GM23338 (cell line): ENCODE measurements at regions not wholly inside any gene's neighbourhood (a gene's known extent, or its start where the extent isn't known, plus 50 kb on each side); places are given as distances from the start of the nearest gene placed in this dataset.
A peak's percentile ranks its signal among the peaks of the same experiment; 100 is the strongest.

Experiments
- ATAC-seq: fragments of 200-7000 bp; cut with Tn5 transposase; 3 replicates; pipeline ENCODE4 v1.9.1; 2020
- DNase-seq: peaks from one replicate; pipeline ENCODE4 v3.0.0-alpha.2; 2015; ENCODE audit warnings: low spot score
- H2AFZ ChIP-seq: fragments of 200-600 bp; sonication (generic); 2 replicates; pipeline ENCODE4 v1.8.0; 2016; ENCODE audit warnings: antibody characterized with exemption, mild to moderate bottlenecking, moderate library complexity
- H3F3A ChIP-seq: fragments of 200-600 bp; sonication (generic); replicated peaks from 2 replicates; pipeline ENCODE4 v1.8.0; 2017; ENCODE audit warnings: antibody characterized with exemption, mixed run types, low read depth
- H3K27ac ChIP-seq: fragments of 200-600 bp; sonication (generic); 2 replicates; pipeline ENCODE4 v1.6.1; 2016; ENCODE audit warnings: low read depth
- H3K27me3 ChIP-seq: fragments of 200-600 bp; sonication (generic); 2 replicates; pipeline ENCODE4 v1.8.0; 2016; ENCODE audit warnings: mild to moderate bottlenecking, mixed run types, moderate library complexity; ENCODE audit not compliant: insufficient read depth
- H3K36me3 ChIP-seq: fragments of 200-600 bp; sonication (generic); 2 replicates; pipeline ENCODE4 v1.8.0; 2016; ENCODE audit warnings: mild to moderate bottlenecking; ENCODE audit not compliant: insufficient read depth
- H3K4me1 ChIP-seq: fragments of 200-600 bp; sonication (generic); 2 replicates; pipeline ENCODE4 v1.8.0; 2016; ENCODE audit warnings: mild to moderate bottlenecking, moderate library complexity; ENCODE audit not compliant: insufficient read depth
- H3K4me2 ChIP-seq: fragments of 200-600 bp; sonication (generic); 2 replicates; pipeline ENCODE4 v1.7.1; 2017; ENCODE audit warnings: mixed run types
- H3K4me3 ChIP-seq: fragments of 200-600 bp; sonication (generic); 2 replicates; pipeline ENCODE4 v1.6.1; 2016; ENCODE audit warnings: mixed run types
- H3K79me2 ChIP-seq: fragments of 200-600 bp; sonication (generic); replicated peaks from 2 replicates; pipeline ENCODE4 v1.8.0; 2017; ENCODE audit warnings: mild to moderate bottlenecking; ENCODE audit not compliant: insufficient read depth
- H3K9me2 ChIP-seq: fragments of 200-600 bp; sonication (generic); 2 replicates; pipeline ENCODE4 v1.8.0; 2017; ENCODE audit not compliant: insufficient read depth
- H4K20me1 ChIP-seq: fragments of 200-600 bp; sonication (generic); replicated peaks from 2 replicates; pipeline ENCODE4 v1.8.0; 2017; ENCODE audit warnings: mild to moderate bottlenecking; ENCODE audit not compliant: insufficient read depth
- H3K27ac Mint-ChIP-seq: 2 replicates; pipeline ENCODE4 v1.8.0; 2020; ENCODE audit warnings: inconsistent platforms, mild to moderate bottlenecking, moderate library complexity, mixed read lengths
- H3K27me3 Mint-ChIP-seq: 3 replicates; pipeline ENCODE4 v1.8.0; 2022; ENCODE audit warnings: low read depth, mild to moderate bottlenecking, moderate library complexity, mixed read lengths, inconsistent platforms; ENCODE audit not compliant: insufficient read depth, poor library complexity
- H3K36me3 Mint-ChIP-seq: 3 replicates; pipeline ENCODE4 v1.8.0; 2021; ENCODE audit warnings: low read depth, mild to moderate bottlenecking, inconsistent platforms, moderate library complexity, mixed read lengths
- H3K4me1 Mint-ChIP-seq: 3 replicates; pipeline ENCODE4 v1.8.0; 2020; ENCODE audit warnings: mild to moderate bottlenecking, inconsistent platforms, mixed read lengths
- H3K4me3 Mint-ChIP-seq: 3 replicates; pipeline ENCODE4 v1.8.0; 2021; ENCODE audit warnings: moderate library complexity, mild to moderate bottlenecking, inconsistent platforms, mixed read lengths
- H3K9me3 Mint-ChIP-seq: 3 replicates; pipeline ENCODE4 v1.8.0; 2020; ENCODE audit warnings: moderate library complexity, mild to moderate bottlenecking, inconsistent platforms, mixed read lengths
- CREB1 ChIP-seq: fragments of 250-450 bp; sonication (Bioruptor Pico); IDR thresholded peaks from 2 replicates; pipeline ENCODE4 v1.5.0; 2020; ENCODE audit warnings: low read depth, mild to moderate bottlenecking, moderate library complexity
- EZH2phosphoT487 ChIP-seq: fragments of 200-600 bp; sonication (generic); IDR thresholded peaks from one replicate; pipeline ENCODE4 v1.8.1; 2018; ENCODE audit warnings: antibody characterized with exemption; ENCODE audit not compliant: unreplicated experiment
- JUNB ChIP-seq: IDR thresholded peaks from one replicate; pipeline ENCODE4 v1.6.1; 2016; ENCODE audit warnings: antibody characterized with exemption; ENCODE audit not compliant: unreplicated experiment
- NANOG ChIP-seq: IDR thresholded peaks from 2 replicates; pipeline ENCODE4 v1.6.1; 2016; ENCODE audit warnings: antibody characterized with exemption, borderline replicate concordance
- POLR2AphosphoS5 ChIP-seq: IDR thresholded peaks from 2 replicates; pipeline ENCODE4 v1.6.1; 2016; ENCODE audit warnings: antibody characterized with exemption, low read depth
- STAT1 ChIP-seq: IDR thresholded peaks from one replicate; pipeline ENCODE4 v1.6.1; 2016; ENCODE audit warnings: antibody characterized with exemption; ENCODE audit not compliant: unreplicated experiment
- ZNF114 ChIP-seq: fragments of 250-450 bp; sonication (Bioruptor Pico); IDR thresholded peaks from 2 replicates; pipeline ENCODE4 v1.5.0; 2020; ENCODE audit warnings: mild to moderate bottlenecking, moderate library complexity
- ZNF331 ChIP-seq: fragments of 250-450 bp; sonication (Bioruptor Pico); IDR thresholded peaks from 2 replicates; pipeline ENCODE4 v1.5.0; 2020; ENCODE audit warnings: low read depth, mild to moderate bottlenecking, moderate library complexity
- TF ChIP-seq, protein P1 (sequence below): fragments of 250-450 bp; sonication (Bioruptor Pico); IDR thresholded peaks from 2 replicates; pipeline ENCODE4 v1.5.0; 2020; ENCODE audit warnings: mild to moderate bottlenecking, moderate library complexity
- TF ChIP-seq, protein P2 (sequence below), 2 experiments: fragments of 200-600 bp in 1 of 2; sonication (generic) in 1 of 2; conservative IDR thresholded peaks; 2 replicates each; pipeline versions ENCODE4 v1.5.1 to v1.6.1; 2016 to 2017; ENCODE audit warnings: antibody characterized with exemption in 2 of 2, low read depth in 2 of 2, mild to moderate bottlenecking in 2 of 2, moderate library complexity in 1 of 2
- TF ChIP-seq, protein P3 (sequence below): IDR thresholded peaks from 2 replicates; pipeline ENCODE4 v1.6.1; 2016; ENCODE audit warnings: antibody characterized with exemption

DNA sequence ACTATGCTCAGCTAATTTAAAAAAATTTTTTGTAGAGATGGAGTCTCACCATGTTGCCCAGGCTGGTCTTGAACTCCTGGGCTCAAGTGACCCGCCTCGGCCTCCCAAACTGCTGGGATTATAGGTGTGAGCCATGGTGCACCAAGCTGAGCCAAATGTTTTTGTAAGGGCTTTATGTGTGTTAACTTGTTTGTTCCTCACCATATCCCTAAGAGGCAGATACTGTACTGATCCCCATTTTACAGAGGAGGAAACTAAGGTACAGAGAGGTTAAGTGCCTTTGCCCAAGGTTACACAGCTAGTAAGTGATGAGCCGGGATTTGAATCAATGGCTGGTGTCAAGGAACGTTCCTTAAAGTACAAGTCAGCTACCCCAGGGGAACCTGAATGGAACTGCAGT lies 85.3 kb upstream of the KLF7 start (continued):
- TF ChIP-seq, protein P1, sequence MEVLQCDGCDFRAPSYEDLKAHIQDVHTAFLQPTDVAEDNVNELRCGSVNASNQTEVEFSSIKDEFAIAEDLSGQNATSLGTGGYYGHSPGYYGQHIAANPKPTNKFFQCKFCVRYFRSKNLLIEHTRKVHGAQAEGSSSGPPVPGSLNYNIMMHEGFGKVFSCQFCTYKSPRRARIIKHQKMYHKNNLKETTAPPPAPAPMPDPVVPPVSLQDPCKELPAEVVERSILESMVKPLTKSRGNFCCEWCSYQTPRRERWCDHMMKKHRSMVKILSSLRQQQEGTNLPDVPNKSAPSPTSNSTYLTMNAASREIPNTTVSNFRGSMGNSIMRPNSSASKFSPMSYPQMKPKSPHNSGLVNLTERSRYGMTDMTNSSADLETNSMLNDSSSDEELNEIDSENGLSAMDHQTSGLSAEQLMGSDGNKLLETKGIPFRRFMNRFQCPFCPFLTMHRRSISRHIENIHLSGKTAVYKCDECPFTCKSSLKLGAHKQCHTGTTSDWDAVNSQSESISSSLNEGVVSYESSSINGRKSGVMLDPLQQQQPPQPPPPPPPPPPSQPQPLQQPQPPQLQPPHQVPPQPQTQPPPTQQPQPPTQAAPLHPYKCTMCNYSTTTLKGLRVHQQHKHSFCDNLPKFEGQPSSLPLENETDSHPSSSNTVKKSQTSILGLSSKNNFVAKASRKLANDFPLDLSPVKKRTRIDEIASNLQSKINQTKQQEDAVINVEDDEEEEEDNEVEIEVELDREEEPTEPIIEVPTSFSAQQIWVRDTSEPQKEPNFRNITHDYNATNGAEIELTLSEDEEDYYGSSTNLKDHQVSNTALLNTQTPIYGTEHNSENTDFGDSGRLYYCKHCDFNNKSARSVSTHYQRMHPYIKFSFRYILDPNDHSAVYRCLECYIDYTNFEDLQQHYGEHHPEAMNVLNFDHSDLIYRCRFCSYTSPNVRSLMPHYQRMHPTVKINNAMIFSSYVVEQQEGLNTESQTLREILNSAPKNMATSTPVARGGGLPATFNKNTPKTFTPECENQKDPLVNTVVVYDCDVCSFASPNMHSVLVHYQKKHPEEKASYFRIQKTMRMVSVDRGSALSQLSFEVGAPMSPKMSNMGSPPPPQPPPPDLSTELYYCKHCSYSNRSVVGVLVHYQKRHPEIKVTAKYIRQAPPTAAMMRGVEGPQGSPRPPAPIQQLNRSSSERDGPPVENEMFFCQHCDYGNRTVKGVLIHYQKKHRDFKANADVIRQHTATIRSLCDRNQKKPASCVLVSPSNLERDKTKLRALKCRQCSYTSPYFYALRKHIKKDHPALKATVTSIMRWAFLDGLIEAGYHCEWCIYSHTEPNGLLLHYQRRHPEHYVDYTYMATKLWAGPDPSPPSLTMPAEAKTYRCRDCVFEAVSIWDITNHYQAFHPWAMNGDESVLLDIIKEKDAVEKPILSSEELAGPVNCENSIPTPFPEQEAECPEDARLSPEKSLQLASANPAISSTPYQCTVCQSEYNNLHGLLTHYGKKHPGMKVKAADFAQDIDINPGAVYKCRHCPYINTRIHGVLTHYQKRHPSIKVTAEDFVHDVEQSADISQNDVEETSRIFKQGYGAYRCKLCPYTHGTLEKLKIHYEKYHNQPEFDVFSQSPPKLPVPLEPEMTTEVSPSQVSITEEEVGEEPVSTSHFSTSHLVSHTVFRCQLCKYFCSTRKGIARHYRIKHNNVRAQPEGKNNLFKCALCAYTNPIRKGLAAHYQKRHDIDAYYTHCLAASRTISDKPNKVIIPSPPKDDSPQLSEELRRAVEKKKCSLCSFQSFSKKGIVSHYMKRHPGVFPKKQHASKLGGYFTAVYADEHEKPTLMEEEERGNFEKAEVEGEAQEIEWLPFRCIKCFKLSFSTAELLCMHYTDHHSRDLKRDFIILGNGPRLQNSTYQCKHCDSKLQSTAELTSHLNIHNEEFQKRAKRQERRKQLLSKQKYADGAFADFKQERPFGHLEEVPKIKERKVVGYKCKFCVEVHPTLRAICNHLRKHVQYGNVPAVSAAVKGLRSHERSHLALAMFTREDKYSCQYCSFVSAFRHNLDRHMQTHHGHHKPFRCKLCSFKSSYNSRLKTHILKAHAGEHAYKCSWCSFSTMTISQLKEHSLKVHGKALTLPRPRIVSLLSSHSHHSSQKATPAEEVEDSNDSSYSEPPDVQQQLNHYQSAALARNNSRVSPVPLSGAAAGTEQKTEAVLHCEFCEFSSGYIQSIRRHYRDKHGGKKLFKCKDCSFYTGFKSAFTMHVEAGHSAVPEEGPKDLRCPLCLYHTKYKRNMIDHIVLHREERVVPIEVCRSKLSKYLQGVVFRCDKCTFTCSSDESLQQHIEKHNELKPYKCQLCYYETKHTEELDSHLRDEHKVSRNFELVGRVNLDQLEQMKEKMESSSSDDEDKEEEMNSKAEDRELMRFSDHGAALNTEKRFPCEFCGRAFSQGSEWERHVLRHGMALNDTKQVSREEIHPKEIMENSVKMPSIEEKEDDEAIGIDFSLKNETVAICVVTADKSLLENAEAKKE, result no peak
- TF ChIP-seq JUNB (no peak), ZNF331 (CRISPR knock-in tag) (no peak), EZH2phosphoT487 (no peak), CREB1 (CRISPR knock-in tag) (no peak), ZNF114 (no peak)
- TF ChIP-seq, protein P2, sequence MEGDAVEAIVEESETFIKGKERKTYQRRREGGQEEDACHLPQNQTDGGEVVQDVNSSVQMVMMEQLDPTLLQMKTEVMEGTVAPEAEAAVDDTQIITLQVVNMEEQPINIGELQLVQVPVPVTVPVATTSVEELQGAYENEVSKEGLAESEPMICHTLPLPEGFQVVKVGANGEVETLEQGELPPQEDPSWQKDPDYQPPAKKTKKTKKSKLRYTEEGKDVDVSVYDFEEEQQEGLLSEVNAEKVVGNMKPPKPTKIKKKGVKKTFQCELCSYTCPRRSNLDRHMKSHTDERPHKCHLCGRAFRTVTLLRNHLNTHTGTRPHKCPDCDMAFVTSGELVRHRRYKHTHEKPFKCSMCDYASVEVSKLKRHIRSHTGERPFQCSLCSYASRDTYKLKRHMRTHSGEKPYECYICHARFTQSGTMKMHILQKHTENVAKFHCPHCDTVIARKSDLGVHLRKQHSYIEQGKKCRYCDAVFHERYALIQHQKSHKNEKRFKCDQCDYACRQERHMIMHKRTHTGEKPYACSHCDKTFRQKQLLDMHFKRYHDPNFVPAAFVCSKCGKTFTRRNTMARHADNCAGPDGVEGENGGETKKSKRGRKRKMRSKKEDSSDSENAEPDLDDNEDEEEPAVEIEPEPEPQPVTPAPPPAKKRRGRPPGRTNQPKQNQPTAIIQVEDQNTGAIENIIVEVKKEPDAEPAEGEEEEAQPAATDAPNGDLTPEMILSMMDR (conservative IDR thresholded peaks at IDR 0.05; ENCODE audit: low read depth in 2 of 2), result no peak

DNA sequence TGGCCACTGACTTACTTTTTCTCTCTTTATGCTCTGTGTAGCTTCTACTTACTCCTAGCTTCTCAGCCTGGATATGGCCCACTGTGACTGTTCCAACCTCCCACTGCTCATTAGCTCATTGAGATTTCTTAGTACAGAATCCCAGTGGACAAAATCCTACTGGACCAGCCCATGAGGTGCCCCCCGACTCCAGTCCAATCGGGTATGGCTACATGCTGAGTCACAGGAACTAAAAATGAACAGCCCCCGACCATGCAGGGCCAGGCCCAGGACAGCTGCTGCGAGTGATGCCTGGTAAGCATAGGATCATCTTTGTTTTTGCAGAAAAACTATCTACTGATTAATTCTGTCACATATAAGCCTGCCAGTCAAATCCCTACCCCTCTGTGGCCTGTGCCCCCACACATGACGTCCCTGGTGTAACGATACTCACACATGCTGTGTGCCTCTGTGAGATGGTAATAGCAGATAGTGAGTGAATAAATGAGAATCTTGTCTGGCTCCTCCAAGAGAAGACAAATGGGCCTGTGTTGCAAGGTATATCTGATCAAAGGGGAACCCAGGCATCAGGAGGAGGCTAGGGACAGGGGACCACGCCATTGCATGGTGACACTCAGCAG lies 85.9 kb upstream of the KLF7 start:
- 0 out of 2 replicates have a peak overlapping the region, but pooled peaks have one; percentile 8 for H3K27ac Mint-ChIP-seq
- no peak for DNase-seq
- no peak overlapping the region for H3K27ac ChIP-seq

More for the DNA sequence above, 85.9 kb upstream of the KLF7 start:
- peaks cover 2% of the 10 kb centered on the region for H3K27me3 Mint-ChIP-seq
- H3K4me3 Mint-ChIP-seq, result no peak overlapping the region
- no peak for ATAC-seq
- H3K4me1 ChIP-seq, result peaks cover 4% of the 10 kb centered on the region; the same call in 1 of the 2 replicates
- no peaks in the 10 kb centered on the region for H3K27me3 ChIP-seq
- peaks cover 10% of the 10 kb centered on the region; the same call in 1 of the 2 replicates for H3K9me2 ChIP-seq
- no peak overlapping the region for H3K4me3 ChIP-seq
- TF ChIP-seq CREB1 (CRISPR knock-in tag) (no peak), STAT1 (no peak), POLR2AphosphoS5 (no peak), EZH2phosphoT487 (no peak), NANOG (no peak), JUNB (no peak)
- TF ChIP-seq, protein P3, sequence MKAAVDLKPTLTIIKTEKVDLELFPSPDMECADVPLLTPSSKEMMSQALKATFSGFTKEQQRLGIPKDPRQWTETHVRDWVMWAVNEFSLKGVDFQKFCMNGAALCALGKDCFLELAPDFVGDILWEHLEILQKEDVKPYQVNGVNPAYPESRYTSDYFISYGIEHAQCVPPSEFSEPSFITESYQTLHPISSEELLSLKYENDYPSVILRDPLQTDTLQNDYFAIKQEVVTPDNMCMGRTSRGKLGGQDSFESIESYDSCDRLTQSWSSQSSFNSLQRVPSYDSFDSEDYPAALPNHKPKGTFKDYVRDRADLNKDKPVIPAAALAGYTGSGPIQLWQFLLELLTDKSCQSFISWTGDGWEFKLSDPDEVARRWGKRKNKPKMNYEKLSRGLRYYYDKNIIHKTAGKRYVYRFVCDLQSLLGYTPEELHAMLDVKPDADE, result no peak
- H3K36me3 ChIP-seq, result no peaks in the 10 kb centered on the region
- H2AFZ ChIP-seq, result peak overlapping the region; percentile 78; the same call in 1 of the 2 replicates
- H3K9me3 Mint-ChIP-seq, result no peaks in the 10 kb centered on the region
- H4K20me1 ChIP-seq, result no peaks in the 10 kb centered on the region
- no peaks in the 10 kb centered on the region for H3F3A ChIP-seq
- H3K79me2 ChIP-seq, result no peaks in the 10 kb centered on the region
- H3K36me3 Mint-ChIP-seq, result no peaks in the 10 kb centered on the region
- H3K4me2 ChIP-seq, result no peak overlapping the region
- peaks cover 22% of the 10 kb centered on the region for H3K4me1 Mint-ChIP-seq
